Heart left ventricle (tissue), 16 donors: ENCODE measurements at regions not wholly inside any gene's neighbourhood (a gene's known extent, or its start where the extent isn't known, plus 50 kb on each side); places are given as distances from the start of the nearest gene placed in this dataset.

ENCODE experiments used
- ATAC-seq, 4 donors: fragments of 200-7000 bp; cut with Tn5 transposase; one replicate each; pipeline ENCODE4 v1.9.1; 2020 to 2022; ENCODE audit warnings: moderate library complexity in 4 of 4, mild to moderate bottlenecking in 3 of 4, moderate number of reproducible peaks in 1 of 4
- DNase-seq, 5 donors: peaks; one replicate each; pipeline ENCODE4 v3.0.0-alpha.2; 2020
- H3K27ac ChIP-seq, 12 donors: fragments of 200-600 bp; sonication (generic) in 4 of 12; one replicate each; pipeline versions ENCODE4 v1.5.0 to v1.8.0; 2016 to 2022; ENCODE audit warnings: mild to moderate bottlenecking in 2 of 12
- H3K27me3 ChIP-seq, 9 donors: fragments of 200-600 bp; sonication (generic) in 2 of 9; one replicate each; pipeline versions ENCODE4 v1.5.1 to v1.8.0; 2016 to 2022; ENCODE audit warnings: mild to moderate bottlenecking in 3 of 9
- H3K36me3 ChIP-seq, 9 donors: fragments of 200-600 bp; sonication (generic) in 2 of 9; one replicate each; pipeline versions ENCODE4 v1.5.0 to v1.8.0; 2018 to 2022; ENCODE audit warnings: mild to moderate bottlenecking in 2 of 9
- H3K4me1 ChIP-seq, 12 donors: fragments of 200-600 bp; sonication (generic) in 4 of 12; one replicate each; pipeline versions ENCODE4 v1.5.0 to v1.8.0; 2016 to 2022; ENCODE audit warnings: mild to moderate bottlenecking in 3 of 12
- H3K4me3 ChIP-seq, 12 donors: fragments of 200-600 bp; sonication (generic) in 4 of 12; one replicate each; pipeline versions ENCODE4 v1.5.0 to v1.8.0; 2017 to 2022; ENCODE audit warnings: mild to moderate bottlenecking in 9 of 12, moderate library complexity in 4 of 12
- H3K9me3 ChIP-seq, 12 donors: fragments of 200-600 bp; sonication (generic) in 4 of 12; one replicate each; pipeline versions ENCODE4 v1.5.0 to v1.8.0; 2016 to 2022; ENCODE audit warnings: mild to moderate bottlenecking in 1 of 12
- CTCF ChIP-seq, 12 donors: fragments of 200-600 bp; sonication (generic) in 4 of 12; IDR thresholded peaks; one replicate each; pipeline versions ENCODE4 v1.5.0 to v1.8.0; 2018 to 2022; ENCODE audit warnings: antibody characterized with exemption in 12 of 12, mild to moderate bottlenecking in 5 of 12
- POLR2A ChIP-seq, 2 donors: fragments of 450-650 bp; IDR thresholded peaks; one replicate each; pipeline ENCODE4 v1.6.1; 2017; ENCODE audit warnings: antibody characterized with exemption in 2 of 2, mild to moderate bottlenecking in 2 of 2, moderate library complexity in 2 of 2
- WGBS, 4 donors: extraction: QIAGEN DNeasy Blood & Tissue Kit in 2 of 4; methylation state at CpG; one replicate each; pipeline versions ENCODE4 v1.1.5 to v1.1.7; 2013 to 2018; 5-methylcytosine and 5-hydroxymethylcytosine counted together
- intact Hi-C, 10 donors: fragments of 100-400 bp; cut with DNase I; formaldehyde crosslinking; loops; one replicate each; pipeline versions ENCODE4 v1.11.1 to v1.14.2; 2022
- donor health status: ischemic (EF 13 %, LVEDD 7.1; RV severe dilation, severe dysfunction).
- donor health status: healthy with polysubstance abuse.
- donor health status: DM: no; HTN: yes; CAD: no.
- donor health status: DM: no; HTN: no; CAD: no.
- donor health status: ischemic (EF 25% LVEDD 6.9; RV normal size, moderate dysfunction).
- donor health status: ischemic (EF 25% LVEDD 5.7; RV mildly dilated, moderate dysfunction).
- donor health status: healthy.
- donor health status: DM: yes; HTN: yes; CAD: no.
- donor health status: ischemic (EF 35%, LVEDD 5.7; RV mildly dilated, moderate dysfunction).
- donor health status: nonischemic (EF 11% LVEDD 7.7; RV severe dilation, severe dysfunction).
- donor health status: DM: yes; HTN: yes; CAD: no.
- donor health status: PGD.
- donor health status: ischemic (EF 29% LVEDD 5.4; RV normal size, mild dysfunction).
- donor health status: nonischemic (EF 23%, LVEDD 6.1; RV moderate dilation, normal function).

GRCh38 chr3:43818229-43818628, 127.5 kb downstream of the ABHD5 start:
- intact Hi-C loops, result no loop called here
- no peaks in the 10 kb centered on the region for H3K4me1 ChIP-seq
- no peaks in the 10 kb centered on the region for H3K9me3 ChIP-seq
- TF ChIP-seq CTCF (IDR thresholded peaks at IDR 0.05) (no peak), POLR2A (IDR thresholded peaks at IDR 0.05) (no peak)
- DNase-seq (no peak), ATAC-seq (no peak)
- no peaks in the 10 kb centered on the region for H3K27me3 ChIP-seq
- no peak overlapping the region for H3K27ac ChIP-seq
- no peak overlapping the region for H3K4me3 ChIP-seq
- H3K36me3 ChIP-seq, result no peaks in the 10 kb centered on the region

- no peaks in the 10 kb centered on the region for H3K27me3 ChIP-seq
- no peaks in the 10 kb centered on the region for H3K4me1 ChIP-seq
- WGBS, 4 donors, result 19 to 32% (median 24%) methylated on average over 2 of the region's 2 CpGs
- no peaks in the 10 kb centered on the region for H3K36me3 ChIP-seq
- no peak overlapping the region for H3K4me3 ChIP-seq
- TF ChIP-seq POLR2A (IDR thresholded peaks at IDR 0.05) (no peak), CTCF (IDR thresholded peaks at IDR 0.05) (no peak)
- ATAC-seq (no peak), DNase-seq (no peak)
- peaks cover 0 to 26% (median 9%) of the 10 kb centered on the region in 12 donors for H3K9me3 ChIP-seq
- intact Hi-C loops, result no loop called here
- H3K27ac ChIP-seq, result no peak overlapping the region
Measured at GRCh38 chr3:43838009-43838758, 147.4 kb downstream of the ABHD5 start.

GRCh38 chr3:43838877-43839276, 148.1 kb downstream of the ABHD5 start:
- WGBS, 4 donors, result 83 to 90% (median 86%) methylated on average over 1 of the region's 1 CpG
- ATAC-seq, result no peak
- no peak for DNase-seq

GRCh38 chr3:43843386-43843785, 152.6 kb downstream of the ABHD5 start:
- TF ChIP-seq CTCF (IDR thresholded peaks at IDR 0.05) (no peak), POLR2A (IDR thresholded peaks at IDR 0.05) (no peak)
- 73 to 93% (median 83%) methylated on average over 3 to 4 of the region's 4 CpGs for WGBS, 4 donors
- Histone ChIP-seq H3K4me1 (no peaks in the 10 kb centered on the region), H3K27me3 (no peaks in the 10 kb centered on the region), H3K4me3 (no peak overlapping the region), H3K27ac (no peak overlapping the region), H3K9me3 (peaks cover 0 to 42% (median 12%) of the 10 kb centered on the region in 12 donors), H3K36me3 (no peaks in the 10 kb centered on the region)
- no peak for ATAC-seq
- intact Hi-C loops, result no loop called here
- DNase-seq, result no peak

More at GRCh38 chr3:43838877-43839276, 148.1 kb downstream of the ABHD5 start:
- intact Hi-C loops, result no loop called here
- Histone ChIP-seq H3K27me3 (no peaks in the 10 kb centered on the region), H3K9me3 (peaks cover 0 to 26% (median 9%) of the 10 kb centered on the region in 12 donors), H3K4me1 (no peaks in the 10 kb centered on the region), H3K36me3 (no peaks in the 10 kb centered on the region), H3K4me3 (no peak overlapping the region), H3K27ac (no peak overlapping the region)
- TF ChIP-seq CTCF (IDR thresholded peaks at IDR 0.05) (no peak), POLR2A (IDR thresholded peaks at IDR 0.05) (no peak)
